HFF-Myc (cell line): ENCODE measurements at regions not wholly inside any gene's neighbourhood (a gene's known extent, or its start where the extent isn't known, plus 50 kb on each side); places are given as distances from the start of the nearest gene placed in this dataset.

Experiments
- DNase-seq: peaks from one replicate; pipeline ENCODE4 v3.0.0-alpha.2; 2011; ENCODE audit warnings: low read depth; ENCODE audit errors: extremely low read depth
- H3K4me3 ChIP-seq: replicated peaks from 2 replicates; pipeline ENCODE4 v1.5.1; 2011; ENCODE audit warnings: low read depth, mild to moderate bottlenecking, control low read depth, low read length
- CTCF ChIP-seq: IDR thresholded peaks from 2 replicates; pipeline ENCODE4 v1.5.1; 2012; ENCODE audit warnings: mild to moderate bottlenecking, low read depth, low read length, control low read depth; ENCODE audit errors: missing control alignments

GRCh38 chr15:94683902-94684301 is 452.5 kb downstream of the MCTP2 start:
- no peak for DNase-seq
- no peak for TF ChIP-seq CTCF
- no peak overlapping the region for H3K4me3 ChIP-seq

GRCh38 chr15:94691169-94691568 is 459.8 kb downstream of the MCTP2 start:
- no peak for TF ChIP-seq CTCF

GRCh38 chr15:94692710-94693109 is 461.3 kb downstream of the MCTP2 start:
- H3K4me3 ChIP-seq = no peak overlapping the region
- no peak for TF ChIP-seq CTCF
- no peak for DNase-seq

More at GRCh38 chr15:94691169-94691568, 459.8 kb downstream of the MCTP2 start:
- H3K4me3 ChIP-seq = no peak overlapping the region
- no peak for DNase-seq

GRCh38 chr15:94700211-94700610 is 468.9 kb downstream of the MCTP2 start:
- TF ChIP-seq CTCF = no peak
- no peak overlapping the region for H3K4me3 ChIP-seq
- DNase-seq = no peak

GRCh38 chr15:94701281-94701985 is 470.1 kb downstream of the MCTP2 start:
- H3K4me3 ChIP-seq = no peak overlapping the region
- TF ChIP-seq CTCF = no peak
- DNase-seq = no peak

- no peak for TF ChIP-seq CTCF
- DNase-seq = no peak
- H3K4me3 ChIP-seq = no peak overlapping the region
These were observed 472.2 kb downstream of the MCTP2 start for GRCh38 chr15:94703596-94703995.

GRCh38 chr15:94704421-94704820 is 473.1 kb downstream of the MCTP2 start:
- no peak for TF ChIP-seq CTCF
- no peak overlapping the region for H3K4me3 ChIP-seq
- no peak for DNase-seq
